HG03095 (cell line): ENCODE measurements at regions not wholly inside any gene's neighbourhood (a gene's known extent, or its start where the extent isn't known, plus 50 kb on each side); places are given as distances from the start of the nearest gene placed in this dataset.
"Not testable (repeated sequence)": the region's sequence is repeated elsewhere in the genome, so short reads cannot be mapped to it uniquely, and the experiment has no call there.

ENCODE experiments used
- ATAC-seq: cut with Tn5 transposase; IDR thresholded peaks from one replicate; pipeline ENCODE4 v1.9.1; 2021; ENCODE audit warnings: moderate library complexity; ENCODE audit not compliant: unreplicated experiment

GRCh38 chr15:22258009-22258397 is 177.7 kb downstream of the OR4M2 start:
- ATAC-seq = no peak

- ATAC-seq = no peak
These were observed 178.2 kb downstream of the OR4M2 start for GRCh38 chr15:22258398-22259150.

GRCh38 chr15:22259151-22259750 is 178.9 kb downstream of the OR4M2 start:
- not testable (repeated sequence) for ATAC-seq

GRCh38 chr15:22259881-22260421 is 179.6 kb downstream of the OR4M2 start:
- ATAC-seq = no peak

- no peak for ATAC-seq
These were observed 182.3 kb downstream of the OR4M2 start for GRCh38 chr15:22262613-22263020.

- no peak for ATAC-seq
These were observed 183.4 kb downstream of the OR4M2 start for GRCh38 chr15:22263738-22264137.

- not testable (repeated sequence) for ATAC-seq
These were observed 183.9 kb downstream of the OR4M2 start for GRCh38 chr15:22264272-22264671.

GRCh38 chr15:22265056-22265945 is 185.0 kb downstream of the OR4M2 start:
- no peak for ATAC-seq

GRCh38 chr15:22265970-22266369 is 185.6 kb downstream of the OR4M2 start:
- ATAC-seq = no peak

- no peak for ATAC-seq
These were observed 187.4 kb downstream of the OR4M2 start for GRCh38 chr15:22267761-22268160.

- ATAC-seq = not testable (repeated sequence)
These were observed 187.9 kb downstream of the OR4M2 start for GRCh38 chr15:22268201-22268600.

- not testable (repeated sequence) for ATAC-seq
These were observed 188.3 kb downstream of the OR4M2 start for GRCh38 chr15:22268654-22269053.

GRCh38 chr15:22272286-22273160 is 186.2 kb upstream of the GOLGA6L22 start:
- not testable (repeated sequence) for ATAC-seq

- not testable (repeated sequence) for ATAC-seq
These were observed 185.5 kb upstream of the GOLGA6L22 start for GRCh38 chr15:22273185-22273584.

GRCh38 chr15:22274376-22274775 is 184.3 kb upstream of the GOLGA6L22 start:
- not testable (repeated sequence) for ATAC-seq

GRCh38 chr15:22280770-22281169 is 177.9 kb upstream of the GOLGA6L22 start:
- ATAC-seq = not testable (repeated sequence)

- peak; percentile 60 for ATAC-seq
These were observed 175.7 kb upstream of the GOLGA6L22 start for GRCh38 chr15:22282794-22283533.

- not testable (repeated sequence) for ATAC-seq
These were observed 173.8 kb upstream of the GOLGA6L22 start for GRCh38 chr15:22284795-22285420.

GRCh38 chr15:22291054-22291453 is 167.6 kb upstream of the GOLGA6L22 start:
- ATAC-seq = not testable (repeated sequence)
